ENCODE measurements at regions not wholly inside any gene's neighbourhood (a gene's known extent, or its start where the extent isn't known, plus 50 kb on each side); places are given as distances from the start of the nearest gene placed in this dataset.

GRCh38 chr13:108360139-108360538 lies 90.6 kb downstream of the TNFSF13B start:
- H3K9me3 Mint-ChIP-seq = no peaks in the 10 kb centered on the region
- H3K36me3 Mint-ChIP-seq (ENCODE audit: low read depth) = no peaks in the 10 kb centered on the region
- DNase-seq = no peak
- H3K4me1 Mint-ChIP-seq = no peaks in the 10 kb centered on the region
- no peak overlapping the region for H3K27ac Mint-ChIP-seq
- no peak overlapping the region for H3K4me3 Mint-ChIP-seq
- peaks cover 1% of the 10 kb centered on the region for H3K27me3 Mint-ChIP-seq
- POLR2A ChIA-PET = no interaction called here
- CTCF ChIA-PET = no interaction called here

DNA sequence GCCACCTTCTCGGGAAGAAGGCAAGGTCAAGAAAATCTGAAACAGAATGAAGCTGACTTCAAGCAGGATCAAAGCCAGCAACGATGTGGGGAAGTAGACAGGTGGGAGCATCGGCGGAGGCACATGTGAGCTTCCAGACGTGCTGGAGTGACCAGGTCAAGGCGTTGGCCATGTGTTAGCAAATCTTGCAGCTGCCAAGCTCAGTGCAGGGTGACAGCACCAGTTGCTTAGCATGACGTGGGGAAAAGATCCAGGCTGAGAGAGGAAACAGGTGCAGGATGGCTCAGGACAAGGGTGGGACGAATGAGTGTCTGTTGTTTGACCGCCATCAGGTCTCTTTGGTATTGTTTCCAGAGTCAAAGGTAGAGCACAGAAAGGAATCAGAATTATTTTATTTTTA lies 92.3 kb downstream of the TNFSF13B start:
- no peak overlapping the region for H3K4me3 Mint-ChIP-seq
- H3K27ac Mint-ChIP-seq = no peak overlapping the region
- no peaks in the 10 kb centered on the region for H3K36me3 Mint-ChIP-seq (ENCODE audit: low read depth)
- ChIA-PET POLR2A (interaction anchor here (0.6 kb wide), 1 partner anchor 20 kb away, joined by 3 read pairs; no protein-coding TSS in a partner anchor), CTCF (interaction anchor here (0.8 to 1.2 kb wide), 2 partner anchors 9 to 37 kb away, joined by 3 read pairs; no protein-coding TSS in a partner anchor)
- no peaks in the 10 kb centered on the region for H3K9me3 Mint-ChIP-seq
- DNase-seq = no peak
- no peaks in the 10 kb centered on the region for H3K4me1 Mint-ChIP-seq
- peaks cover 1% of the 10 kb centered on the region for H3K27me3 Mint-ChIP-seq

DNA sequence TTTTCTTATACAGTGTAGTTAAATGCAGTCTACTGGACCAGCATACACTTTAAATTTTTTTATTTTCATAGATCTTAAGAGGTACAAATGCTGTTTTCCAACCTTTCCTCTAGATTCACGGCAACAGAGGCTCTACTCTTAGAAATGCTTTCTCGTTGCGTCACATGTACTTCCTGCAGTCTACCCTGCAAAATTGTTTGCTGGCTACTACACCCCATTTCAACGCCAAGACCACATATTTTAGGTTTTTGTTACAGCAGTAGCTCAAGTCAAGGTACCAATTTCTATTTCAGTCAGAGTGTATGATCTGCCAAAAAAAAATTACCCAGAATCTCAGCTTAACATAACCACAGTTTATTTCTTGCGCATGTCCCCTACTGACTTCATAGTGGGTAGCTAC lies 94.1 kb downstream of the TNFSF13B start:
- Mint-ChIP-seq H3K27me3 (peaks cover 1% of the 10 kb centered on the region), H3K36me3 (ENCODE audit: low read depth) (no peaks in the 10 kb centered on the region), H3K4me1 (no peaks in the 10 kb centered on the region), H3K4me3 (no peak overlapping the region), H3K9me3 (no peaks in the 10 kb centered on the region), H3K27ac (no peak overlapping the region)
- DNase-seq = no peak
- POLR2A ChIA-PET = no interaction called here
- CTCF ChIA-PET = no interaction called here

DNA sequence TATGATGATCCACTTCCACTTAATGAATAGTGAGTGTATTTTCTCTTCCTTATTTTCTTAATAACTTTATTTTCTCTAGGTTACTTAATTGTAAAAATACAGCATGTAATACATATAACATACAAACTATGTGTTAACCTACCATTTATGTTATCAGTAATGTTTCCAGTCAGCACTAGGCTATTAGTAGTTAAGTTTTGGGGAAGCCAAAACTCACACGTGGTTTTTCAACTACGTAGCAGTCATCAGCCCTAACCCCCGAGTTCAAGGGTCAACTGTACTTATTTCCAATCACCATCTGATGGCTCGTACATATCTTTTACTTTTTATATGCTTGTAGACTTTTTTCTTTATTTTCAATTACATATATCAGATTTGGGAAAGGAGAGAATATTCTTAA lies 95.7 kb downstream of the TNFSF13B start:
- POLR2A ChIA-PET = no interaction called here
- H3K27ac Mint-ChIP-seq = no peak overlapping the region
- H3K36me3 Mint-ChIP-seq (ENCODE audit: low read depth) = no peaks in the 10 kb centered on the region
- H3K9me3 Mint-ChIP-seq = no peaks in the 10 kb centered on the region
- no peak overlapping the region for H3K4me3 Mint-ChIP-seq
- peaks cover 1% of the 10 kb centered on the region for H3K27me3 Mint-ChIP-seq
- CTCF ChIA-PET = no interaction called here
- no peak for DNase-seq
- H3K4me1 Mint-ChIP-seq = no peaks in the 10 kb centered on the region

DNA sequence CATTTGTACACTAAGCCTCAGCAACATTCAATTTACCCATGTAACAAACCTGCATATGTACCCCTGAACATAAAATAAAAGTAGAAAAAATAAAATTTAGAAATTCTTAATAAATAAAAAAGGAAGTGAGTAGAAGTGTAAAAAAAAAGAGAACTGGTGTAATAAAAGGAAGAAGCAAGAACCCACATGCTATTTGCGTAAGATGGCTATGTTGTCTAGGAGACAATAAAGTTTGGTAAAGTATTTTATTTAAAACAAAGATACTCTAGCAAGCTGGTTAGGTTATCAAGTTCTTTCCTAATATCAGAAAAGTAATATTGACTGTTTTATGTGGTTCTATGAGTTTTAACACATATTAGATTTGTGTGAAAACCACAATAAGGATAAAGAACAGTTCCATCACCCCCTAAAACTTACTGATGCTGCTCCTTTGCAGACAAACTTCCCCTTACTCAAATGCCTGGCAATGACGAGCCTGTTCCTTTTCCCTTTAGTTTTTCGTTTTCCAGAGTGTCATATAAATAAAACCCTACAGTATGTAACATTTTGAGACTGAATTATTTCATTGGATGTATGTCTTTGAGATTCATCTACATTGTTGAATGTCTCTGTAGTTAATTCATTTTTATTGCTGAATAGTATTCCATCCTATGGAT lies 98.9 kb downstream of the TNFSF13B start:
- POLR2A ChIA-PET = interaction anchor here (0.6 kb wide), 1 partner anchor 44 kb away, joined by 3 read pairs; no protein-coding TSS in a partner anchor
- no peak overlapping the region for H3K27ac Mint-ChIP-seq
- H3K9me3 Mint-ChIP-seq = no peaks in the 10 kb centered on the region
- no peak overlapping the region for H3K4me3 Mint-ChIP-seq
- H3K4me1 Mint-ChIP-seq = no peaks in the 10 kb centered on the region
- H3K27me3 Mint-ChIP-seq = peaks cover under 1% of the 10 kb centered on the region
- no peak for DNase-seq
- H3K36me3 Mint-ChIP-seq (ENCODE audit: low read depth) = no peaks in the 10 kb centered on the region
- CTCF ChIA-PET = no interaction called here

DNA sequence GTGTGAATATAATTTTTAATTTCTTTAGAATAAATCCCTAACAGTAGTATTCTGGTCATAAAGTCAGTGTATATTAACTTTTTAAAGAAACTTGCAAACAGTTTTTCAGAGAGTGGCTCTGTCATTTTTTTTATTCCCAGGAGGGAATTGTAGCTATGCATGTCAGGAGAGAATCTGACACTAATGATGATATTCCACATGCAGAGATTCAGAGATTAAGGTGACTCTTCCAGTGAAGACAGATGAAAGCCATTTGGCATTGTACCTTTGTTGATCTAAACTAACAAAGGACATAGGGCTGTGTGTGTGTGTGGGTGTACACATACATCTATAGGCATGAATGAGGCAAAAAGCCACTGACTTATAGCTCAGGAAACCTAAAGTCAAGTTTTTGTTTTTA lies 99.9 kb downstream of the TNFSF13B start:
- H3K4me3 Mint-ChIP-seq = no peak overlapping the region
- H3K9me3 Mint-ChIP-seq = no peaks in the 10 kb centered on the region
- ChIA-PET POLR2A (no interaction called here), CTCF (interaction anchor here (0.6 kb wide), 1 partner anchor 19 kb away, joined by 4 read pairs; no protein-coding TSS in a partner anchor)
- no peak overlapping the region for H3K27ac Mint-ChIP-seq
- no peaks in the 10 kb centered on the region for H3K4me1 Mint-ChIP-seq
- H3K27me3 Mint-ChIP-seq = no peaks in the 10 kb centered on the region
- H3K36me3 Mint-ChIP-seq (ENCODE audit: low read depth) = no peaks in the 10 kb centered on the region
- DNase-seq = no peak

GRCh38 chr13:108375034-108375433 lies 105.5 kb downstream of the TNFSF13B start:
- H3K36me3 Mint-ChIP-seq (ENCODE audit: low read depth) = no peaks in the 10 kb centered on the region
- POLR2A ChIA-PET = no interaction called here
- no peak overlapping the region for H3K4me3 Mint-ChIP-seq
- CTCF ChIA-PET = no interaction called here
- no peak overlapping the region for H3K27ac Mint-ChIP-seq
- DNase-seq = no peak
- H3K4me1 Mint-ChIP-seq = no peaks in the 10 kb centered on the region
- no peaks in the 10 kb centered on the region for H3K27me3 Mint-ChIP-seq
- no peaks in the 10 kb centered on the region for H3K9me3 Mint-ChIP-seq

DNA sequence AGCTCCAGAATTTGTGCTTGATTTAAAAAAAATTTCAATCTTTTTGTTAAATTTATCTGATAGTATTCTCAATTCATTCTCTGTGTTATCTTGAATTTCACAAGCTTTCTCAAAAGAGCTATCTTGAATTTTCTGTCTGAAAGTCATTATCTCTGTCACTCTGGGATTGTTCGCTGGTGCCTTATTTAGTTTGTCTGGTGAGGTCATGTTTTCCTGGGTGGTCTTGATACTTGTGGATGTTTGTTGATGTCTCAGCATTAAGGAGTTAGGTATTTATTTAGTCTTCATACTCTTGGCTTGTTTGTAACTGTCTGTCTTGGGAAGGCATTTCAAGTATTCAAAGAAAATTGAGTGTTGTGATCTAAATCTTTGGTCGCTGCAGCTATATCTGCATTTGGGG lies 106.3 kb downstream of the TNFSF13B start:
- H3K27me3 Mint-ChIP-seq = no peaks in the 10 kb centered on the region
- POLR2A ChIA-PET = no interaction called here
- no peaks in the 10 kb centered on the region for H3K4me1 Mint-ChIP-seq
- CTCF ChIA-PET = no interaction called here
- no peak overlapping the region for H3K4me3 Mint-ChIP-seq
- no peaks in the 10 kb centered on the region for H3K9me3 Mint-ChIP-seq
- no peak for DNase-seq
- H3K36me3 Mint-ChIP-seq (ENCODE audit: low read depth) = no peaks in the 10 kb centered on the region
- H3K27ac Mint-ChIP-seq = no peak overlapping the region

- POLR2A ChIA-PET = no interaction called here
- no peak overlapping the region for H3K27ac Mint-ChIP-seq
- no peaks in the 10 kb centered on the region for H3K9me3 Mint-ChIP-seq
- CTCF ChIA-PET = no interaction called here
- H3K36me3 Mint-ChIP-seq (ENCODE audit: low read depth) = no peaks in the 10 kb centered on the region
- H3K4me3 Mint-ChIP-seq = no peak overlapping the region
- H3K27me3 Mint-ChIP-seq = no peaks in the 10 kb centered on the region
- no peaks in the 10 kb centered on the region for H3K4me1 Mint-ChIP-seq
- no peak for DNase-seq
Observed at GRCh38 chr13:108376308-108376707, 106.8 kb downstream of the TNFSF13B start.

- Mint-ChIP-seq H3K36me3 (ENCODE audit: low read depth) (no peaks in the 10 kb centered on the region), H3K27me3 (no peaks in the 10 kb centered on the region), H3K4me3 (no peak overlapping the region), H3K4me1 (no peaks in the 10 kb centered on the region), H3K27ac (no peak overlapping the region), H3K9me3 (no peaks in the 10 kb centered on the region)
- CTCF ChIA-PET = no interaction called here
- no peak for DNase-seq
- POLR2A ChIA-PET = no interaction called here
Observed at GRCh38 chr13:108377646-108378206, 108.2 kb downstream of the TNFSF13B start.

- H3K27me3 Mint-ChIP-seq = no peaks in the 10 kb centered on the region
- H3K36me3 Mint-ChIP-seq (ENCODE audit: low read depth) = no peaks in the 10 kb centered on the region
- no peak overlapping the region for H3K4me3 Mint-ChIP-seq
- ChIA-PET CTCF (no interaction called here), POLR2A (no interaction called here)
- H3K27ac Mint-ChIP-seq = no peak overlapping the region
- no peaks in the 10 kb centered on the region for H3K4me1 Mint-ChIP-seq
- no peak for DNase-seq
- H3K9me3 Mint-ChIP-seq = no peaks in the 10 kb centered on the region
Observed at GRCh38 chr13:108383667-108384066, 114.1 kb downstream of the TNFSF13B start.

GRCh38 chr13:108387156-108387555 lies 117.6 kb downstream of the TNFSF13B start:
- no peaks in the 10 kb centered on the region for H3K4me1 Mint-ChIP-seq
- POLR2A ChIA-PET = no interaction called here
- no peak for DNase-seq

DNA sequence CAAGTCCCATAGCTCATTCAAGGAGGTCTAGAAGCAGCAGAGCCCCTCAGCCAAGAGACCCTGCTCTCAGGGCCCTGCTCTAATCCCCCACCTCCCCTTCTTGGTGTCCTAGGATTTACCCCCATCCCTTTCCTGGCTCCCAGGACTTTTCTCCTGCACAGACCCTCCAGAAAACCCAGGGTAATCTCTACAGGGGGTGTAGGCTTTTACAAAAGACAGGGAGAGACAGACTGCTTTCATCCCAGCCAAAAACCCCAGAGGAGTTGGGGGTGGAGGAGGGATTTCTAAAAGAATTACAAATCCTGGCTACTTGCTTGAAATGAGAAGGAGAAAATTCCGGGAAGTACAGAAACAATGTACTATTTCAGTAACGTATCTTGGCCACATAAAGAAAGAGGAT lies 133.3 kb downstream of the TNFSF13B start:
- no peaks in the 10 kb centered on the region for H3K36me3 Mint-ChIP-seq (ENCODE audit: low read depth)
- POLR2A ChIA-PET = no interaction called here

More at GRCh38 chr13:108387156-108387555, 117.6 kb downstream of the TNFSF13B start:
- CTCF ChIA-PET = interaction anchor here (1.1 kb wide), 1 partner anchor 18 kb away, joined by 3 read pairs; no protein-coding TSS in a partner anchor
- Mint-ChIP-seq H3K27ac (no peak overlapping the region), H3K9me3 (no peaks in the 10 kb centered on the region), H3K36me3 (ENCODE audit: low read depth) (no peaks in the 10 kb centered on the region), H3K27me3 (no peaks in the 10 kb centered on the region), H3K4me3 (no peak overlapping the region)

GRCh38 chr13:108407495-108407894 lies 138.0 kb downstream of the TNFSF13B start:
- H3K9me3 Mint-ChIP-seq = peaks cover 2% of the 10 kb centered on the region
- POLR2A ChIA-PET = no interaction called here

More for the DNA sequence above, 133.3 kb downstream of the TNFSF13B start:
- peaks cover 1% of the 10 kb centered on the region for H3K4me1 Mint-ChIP-seq
- no peak overlapping the region for H3K4me3 Mint-ChIP-seq
- no peak overlapping the region for H3K27ac Mint-ChIP-seq
- CTCF ChIA-PET = no interaction called here
- DNase-seq = no peak
- H3K9me3 Mint-ChIP-seq = no peaks in the 10 kb centered on the region
- H3K27me3 Mint-ChIP-seq = no peaks in the 10 kb centered on the region

More at GRCh38 chr13:108407495-108407894, 138.0 kb downstream of the TNFSF13B start:
- CTCF ChIA-PET = no interaction called here
- peaks cover 30% of the 10 kb centered on the region for H3K4me1 Mint-ChIP-seq
- H3K27me3 Mint-ChIP-seq = no peaks in the 10 kb centered on the region
- no peak overlapping the region for H3K27ac Mint-ChIP-seq
- no peak for DNase-seq
- no peaks in the 10 kb centered on the region for H3K36me3 Mint-ChIP-seq (ENCODE audit: low read depth)
- no peak overlapping the region for H3K4me3 Mint-ChIP-seq
